HL-60 (cell line): ENCODE measurements at regions not wholly inside any gene's neighbourhood (a gene's known extent, or its start where the extent isn't known, plus 50 kb on each side); places are given as distances from the start of the nearest gene placed in this dataset.

Experiments used
- CTCF ChIP-seq: IDR thresholded peaks from one replicate; pipeline ENCODE4 v1.5.1; 2011; ENCODE audit warnings: low read length, control low read depth, inconsistent platforms; ENCODE audit not compliant: insufficient read depth
- GABPA ChIP-seq: IDR thresholded peaks from 2 replicates; pipeline ENCODE4 v1.6.1; 2012; ENCODE audit warnings: low read depth
- POLR2AphosphoS5 ChIP-seq: IDR thresholded peaks from 2 replicates; pipeline ENCODE4 v1.6.1; 2012; ENCODE audit warnings: low read depth
- REST ChIP-seq: IDR thresholded peaks from 2 replicates; pipeline ENCODE4 v1.6.1; 2012; ENCODE audit warnings: low read depth; ENCODE audit not compliant: insufficient replicate concordance
- SPI1 ChIP-seq: IDR thresholded peaks from 2 replicates; pipeline ENCODE4 v1.6.1; 2012; ENCODE audit warnings: low read depth, mild to moderate bottlenecking, borderline replicate concordance

- TF ChIP-seq CTCF: no peak
- no peak for TF ChIP-seq POLR2AphosphoS5
- TF ChIP-seq GABPA: no peak
- no peak for TF ChIP-seq REST
- TF ChIP-seq SPI1: no peak
These were observed 83.9 kb upstream of the RAI2 start for GRCh38 chrX:17944833-17945497.
